Chondrocyte (in vitro differentiated cells): ENCODE measurements at regions not wholly inside any gene's neighbourhood (a gene's known extent, or its start where the extent isn't known, plus 50 kb on each side); places are given as distances from the start of the nearest gene placed in this dataset.

ENCODE experiments used
- DNase-seq: peaks from one replicate; pipeline ENCODE4 v3.0.0; 2021; ENCODE audit warnings: mixed read lengths, low spot score
- H3K27ac Mint-ChIP-seq: one replicate; pipeline ENCODE4 v1.8.0; 2021; ENCODE audit warnings: mild to moderate bottlenecking, moderate library complexity, mixed read lengths; ENCODE audit not compliant: unreplicated experiment
- H3K27me3 Mint-ChIP-seq: 2 replicates; pipeline ENCODE4 v1.8.0; 2021; ENCODE audit warnings: low read depth, mixed read lengths
- H3K36me3 Mint-ChIP-seq: 2 replicates; pipeline ENCODE4 v1.8.0; 2021; ENCODE audit warnings: low read depth, mixed read lengths
- H3K4me1 Mint-ChIP-seq: 2 replicates; pipeline ENCODE4 v1.8.0; 2021; ENCODE audit warnings: low read depth, mild to moderate bottlenecking, mixed read lengths
- H3K4me3 Mint-ChIP-seq: one replicate; pipeline ENCODE4 v1.8.0; 2021; ENCODE audit warnings: mild to moderate bottlenecking, moderate library complexity, mixed read lengths; ENCODE audit not compliant: unreplicated experiment
- H3K9me3 Mint-ChIP-seq: 2 replicates; pipeline ENCODE4 v1.8.0; 2021; ENCODE audit warnings: low read depth, mixed read lengths
- CTCF ChIP-seq: fragments of 200-600 bp; sonication (generic); IDR thresholded peaks from 2 replicates; pipeline ENCODE4 v1.5.0; 2021; ENCODE audit warnings: antibody characterized with exemption, mild to moderate bottlenecking, moderate library complexity

DNA sequence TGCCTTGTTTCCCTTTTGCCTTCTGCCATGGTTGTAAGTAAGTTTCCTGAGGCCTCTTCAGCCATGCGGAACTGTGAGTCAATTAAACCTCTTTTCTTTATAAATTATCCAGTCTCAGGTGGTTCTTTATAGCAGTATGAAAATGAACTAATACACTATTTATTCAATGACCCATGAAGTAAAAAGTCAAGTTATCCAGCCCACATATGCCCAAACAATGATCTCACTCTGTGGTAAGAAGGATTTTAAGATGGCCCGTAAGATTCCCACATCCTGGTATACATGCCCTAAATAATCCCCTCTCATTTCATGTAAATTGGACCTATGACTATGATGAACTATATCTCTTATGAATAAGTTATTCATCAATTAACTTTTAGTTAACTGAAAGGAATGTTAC, 1008.3 kb upstream of the B3GALT2 start:
- DNase-seq, result no peak
- H3K9me3 Mint-ChIP-seq, result no peaks in the 10 kb centered on the region
- TF ChIP-seq CTCF, result no peak

DNA sequence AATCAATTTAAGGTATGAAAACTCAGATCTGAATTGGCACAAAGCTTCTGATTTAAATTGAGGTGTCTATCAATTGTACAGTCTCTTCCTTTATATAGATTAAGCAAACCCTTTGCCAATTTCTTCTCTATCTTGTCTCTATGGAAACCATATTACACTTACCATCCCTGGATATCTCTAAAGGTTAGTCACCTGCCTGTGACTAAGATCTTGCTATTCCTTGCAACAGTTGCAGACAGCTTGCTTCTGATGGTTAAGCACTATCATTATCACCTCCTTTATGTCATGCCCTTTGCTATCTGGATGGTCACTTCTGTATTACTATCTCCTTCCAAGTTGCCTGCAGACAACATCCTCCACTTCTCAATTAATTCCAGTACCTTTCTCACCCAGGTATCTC, 998.6 kb upstream of the B3GALT2 start:
- DNase-seq, result no peak
- no peak overlapping the region for H3K27ac Mint-ChIP-seq
- H3K9me3 Mint-ChIP-seq, result no peaks in the 10 kb centered on the region
- no peak for TF ChIP-seq CTCF
- no peaks in the 10 kb centered on the region for H3K36me3 Mint-ChIP-seq
- no peak overlapping the region for H3K4me3 Mint-ChIP-seq
- H3K27me3 Mint-ChIP-seq, result no peaks in the 10 kb centered on the region
- peaks cover 7% of the 10 kb centered on the region for H3K4me1 Mint-ChIP-seq

More for the DNA sequence above, 1008.3 kb upstream of the B3GALT2 start:
- Mint-ChIP-seq H3K27me3 (no peaks in the 10 kb centered on the region), H3K27ac (no peak overlapping the region), H3K36me3 (no peaks in the 10 kb centered on the region), H3K4me1 (no peaks in the 10 kb centered on the region), H3K4me3 (no peak overlapping the region)

- no peak for DNase-seq
- Mint-ChIP-seq H3K4me3 (no peak overlapping the region), H3K27ac (no peak overlapping the region), H3K27me3 (no peaks in the 10 kb centered on the region), H3K36me3 (no peaks in the 10 kb centered on the region), H3K4me1 (peaks cover 7% of the 10 kb centered on the region), H3K9me3 (no peaks in the 10 kb centered on the region)
- no peak for TF ChIP-seq CTCF
These were observed 998.0 kb upstream of the B3GALT2 start for GRCh38 chr1:194184425-194184824.

GRCh38 chr1:194181845-194182244, 995.4 kb upstream of the B3GALT2 start:
- H3K36me3 Mint-ChIP-seq, result no peaks in the 10 kb centered on the region
- H3K4me3 Mint-ChIP-seq, result no peak overlapping the region
- peaks cover 7% of the 10 kb centered on the region for H3K4me1 Mint-ChIP-seq
- H3K27me3 Mint-ChIP-seq, result no peaks in the 10 kb centered on the region
- no peaks in the 10 kb centered on the region for H3K9me3 Mint-ChIP-seq
- DNase-seq, result no peak
- no peak overlapping the region for H3K27ac Mint-ChIP-seq
- no peak for TF ChIP-seq CTCF

GRCh38 chr1:194176212-194176611, 989.8 kb upstream of the B3GALT2 start:
- peaks cover 25% of the 10 kb centered on the region for H3K4me1 Mint-ChIP-seq
- no peaks in the 10 kb centered on the region for H3K36me3 Mint-ChIP-seq
- H3K9me3 Mint-ChIP-seq, result peaks cover 3% of the 10 kb centered on the region
- no peak overlapping the region for H3K4me3 Mint-ChIP-seq
- no peaks in the 10 kb centered on the region for H3K27me3 Mint-ChIP-seq
- no peak for TF ChIP-seq CTCF
- no peak for DNase-seq
- no peak overlapping the region for H3K27ac Mint-ChIP-seq
